Loucy (cell line): ENCODE measurements at regions not wholly inside any gene's neighbourhood (a gene's known extent, or its start where the extent isn't known, plus 50 kb on each side); places are given as distances from the start of the nearest gene placed in this dataset.

Experiments
- H2AFZ ChIP-seq: fragments of 200-600 bp; sonication (generic); 2 replicates; pipeline ENCODE4 v1.6.0; 2016; ENCODE audit warnings: antibody characterized with exemption, mild to moderate bottlenecking, low read length, moderate library complexity
- H3F3A ChIP-seq: fragments of 200-600 bp; 2 replicates; pipeline ENCODE4 v1.6.0; 2016; ENCODE audit warnings: antibody characterized with exemption, low read depth, mild to moderate bottlenecking
- H3K27me3 ChIP-seq: fragments of 200-600 bp; sonication (generic); 2 replicates; pipeline ENCODE4 v1.6.1; 2014; ENCODE audit warnings: low read length, mild to moderate bottlenecking; ENCODE audit not compliant: insufficient read depth, poor library complexity, severe bottlenecking
- H3K36me3 ChIP-seq: fragments of 200-600 bp; sonication (generic); 2 replicates; pipeline ENCODE4 v1.6.1; 2016; ENCODE audit warnings: low read length; ENCODE audit not compliant: insufficient read depth
- H3K4me1 ChIP-seq: fragments of 200-600 bp; sonication (generic); 2 replicates; pipeline ENCODE4 v1.5.1; 2014; ENCODE audit warnings: low read length, mild to moderate bottlenecking; ENCODE audit not compliant: insufficient read depth, poor library complexity, severe bottlenecking
- H3K4me2 ChIP-seq: fragments of 200-600 bp; sonication (generic); 2 replicates; pipeline ENCODE4 v1.6.0; 2014; ENCODE audit warnings: antibody characterized with exemption, low read length, low read depth, mild to moderate bottlenecking; ENCODE audit not compliant: poor library complexity, severe bottlenecking
- H3K4me3 ChIP-seq: fragments of 200-600 bp; sonication (generic); 2 replicates; pipeline ENCODE4 v1.5.1; 2014; ENCODE audit warnings: low read length, mild to moderate bottlenecking, mixed read lengths; ENCODE audit not compliant: poor library complexity, severe bottlenecking
- H3K79me2 ChIP-seq: fragments of 200-600 bp; sonication (generic); 2 replicates; pipeline ENCODE4 v1.6.1; 2014; ENCODE audit warnings: low read length; ENCODE audit not compliant: insufficient read depth
- H3K9ac ChIP-seq: fragments of 200-600 bp; sonication (generic); 2 replicates; pipeline ENCODE4 v1.6.0; 2014; ENCODE audit warnings: mild to moderate bottlenecking, low read depth, low read length, moderate library complexity; ENCODE audit not compliant: poor library complexity, severe bottlenecking
- H3K9me2 ChIP-seq: fragments of 200-600 bp; sonication (generic); replicated peaks from 2 replicates; pipeline ENCODE4 v1.6.1; 2016; ENCODE audit warnings: low read depth, low read length, mixed read lengths
- H3K9me3 ChIP-seq: fragments of 200-600 bp; sonication (generic); 2 replicates; pipeline ENCODE4 v1.6.1; 2014; ENCODE audit warnings: mild to moderate bottlenecking, antibody characterized with exemption, low read length, low read depth; ENCODE audit not compliant: insufficient read depth
- H4K20me1 ChIP-seq: fragments of 200-600 bp; sonication (generic); 2 replicates; pipeline ENCODE4 v1.6.0; 2014; ENCODE audit warnings: antibody characterized with exemption, low read length, mild to moderate bottlenecking; ENCODE audit not compliant: insufficient read depth, poor library complexity, severe bottlenecking
- CTCF ChIP-seq: fragments of 200-600 bp; sonication (generic); conservative IDR thresholded peaks from 2 replicates; pipeline ENCODE4 v1.5.1; 2014; ENCODE audit warnings: mild to moderate bottlenecking, antibody characterized with exemption, low read length
- EZH2phosphoT487 ChIP-seq: fragments of 200-600 bp; IDR thresholded peaks from 2 replicates; pipeline ENCODE4 v1.6.1; 2018; ENCODE audit warnings: antibody characterized with exemption, mild to moderate bottlenecking, moderate library complexity, borderline replicate concordance

GRCh38 chr6:82738773-82739172 is 326.9 kb downstream of the UBE3D start:
- TF ChIP-seq EZH2phosphoT487 (no peak), CTCF (no peak)
- H3K9ac ChIP-seq = no peak overlapping the region

GRCh38 chr6:82739303-82739702 is 326.3 kb downstream of the UBE3D start:
- H2AFZ ChIP-seq = peak overlapping the region; percentile 82
- no peaks in the 10 kb centered on the region for H3K79me2 ChIP-seq
- no peaks in the 10 kb centered on the region for H3K4me1 ChIP-seq
- no peak overlapping the region for H3K9ac ChIP-seq
- H3K4me2 ChIP-seq = no peak overlapping the region
- H3K9me2 ChIP-seq = no peaks in the 10 kb centered on the region
- no peak overlapping the region for H3K4me3 ChIP-seq
- no peak for TF ChIP-seq CTCF
- no peak for TF ChIP-seq EZH2phosphoT487
- no peaks in the 10 kb centered on the region for H4K20me1 ChIP-seq
- H3F3A ChIP-seq = no peaks in the 10 kb centered on the region
- H3K36me3 ChIP-seq = no peaks in the 10 kb centered on the region
- no peaks in the 10 kb centered on the region for H3K9me3 ChIP-seq
- H3K27me3 ChIP-seq = no peaks in the 10 kb centered on the region

More at GRCh38 chr6:82738773-82739172, 326.9 kb downstream of the UBE3D start:
- Histone ChIP-seq H3K4me1 (no peaks in the 10 kb centered on the region), H3K4me3 (no peak overlapping the region), H4K20me1 (no peaks in the 10 kb centered on the region), H2AFZ (no peak overlapping the region), H3K27me3 (no peaks in the 10 kb centered on the region), H3K79me2 (no peaks in the 10 kb centered on the region), H3F3A (no peaks in the 10 kb centered on the region), H3K4me2 (no peak overlapping the region), H3K36me3 (no peaks in the 10 kb centered on the region), H3K9me3 (no peaks in the 10 kb centered on the region), H3K9me2 (no peaks in the 10 kb centered on the region)

DNA sequence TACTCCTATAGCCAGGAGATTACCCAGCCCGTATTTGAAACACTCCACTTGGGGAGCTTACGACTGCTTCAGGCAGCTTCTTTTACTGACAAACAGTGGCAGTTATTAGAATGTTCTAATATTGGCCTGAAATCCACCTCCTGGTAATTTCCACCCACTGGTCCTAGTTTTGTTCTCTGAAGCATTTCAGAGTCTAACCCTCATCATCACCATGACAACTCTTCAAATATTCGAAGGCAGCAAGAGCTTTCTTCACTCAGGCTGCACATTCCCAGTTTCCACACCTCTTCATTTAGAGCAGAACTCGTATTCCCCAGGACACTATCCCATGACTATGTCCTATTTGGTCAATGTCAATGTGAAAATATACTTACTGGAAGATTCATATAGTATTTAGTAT is 325.6 kb downstream of the UBE3D start:
- Histone ChIP-seq H3K9me3 (no peaks in the 10 kb centered on the region), H3K4me1 (no peaks in the 10 kb centered on the region), H3K4me2 (no peak overlapping the region), H3K9me2 (no peaks in the 10 kb centered on the region), H4K20me1 (no peaks in the 10 kb centered on the region), H3K79me2 (no peaks in the 10 kb centered on the region), H3K36me3 (no peaks in the 10 kb centered on the region), H3K4me3 (no peak overlapping the region), H3K9ac (no peak overlapping the region), H3K27me3 (no peaks in the 10 kb centered on the region), H2AFZ (no peak overlapping the region), H3F3A (no peaks in the 10 kb centered on the region)
- TF ChIP-seq EZH2phosphoT487 = no peak
- TF ChIP-seq CTCF = no peak
